Neuronal stem cell (in vitro differentiated cells): ENCODE measurements at regions not wholly inside any gene's neighbourhood (a gene's known extent, or its start where the extent isn't known, plus 50 kb on each side); places are given as distances from the start of the nearest gene placed in this dataset.
"Not testable (repeated sequence)": the region's sequence is repeated elsewhere in the genome, so short reads cannot be mapped to it uniquely, and the experiment has no call there.

Source experiments
- DNase-seq: peaks from one replicate; pipeline ENCODE4 v3.0.0-alpha.2; 2013; ENCODE audit warnings: low spot score
- H2AFZ ChIP-seq: one replicate; pipeline ENCODE4 v1.6.1; 2013; ENCODE audit warnings: mild to moderate bottlenecking, low read length, inconsistent platforms
- H2AK5ac ChIP-seq: 2 replicates; pipeline ENCODE4 v1.6.1; 2013; ENCODE audit warnings: low read depth, mild to moderate bottlenecking, inconsistent platforms, low read length, moderate library complexity, mixed read lengths
- H2BK120ac ChIP-seq: 2 replicates; pipeline ENCODE4 v1.6.1; 2013; ENCODE audit warnings: low read depth, mild to moderate bottlenecking, inconsistent platforms, low read length, moderate library complexity, mixed read lengths
- H2BK12ac ChIP-seq: one replicate; pipeline ENCODE4 v1.6.1; 2013; ENCODE audit warnings: low read length, inconsistent platforms
- H2BK15ac ChIP-seq: 2 replicates; pipeline ENCODE4 v1.6.1; 2013; ENCODE audit warnings: mild to moderate bottlenecking, low read length, inconsistent platforms, mixed read lengths
- H2BK5ac ChIP-seq: one replicate; pipeline ENCODE4 v1.6.1; 2013; ENCODE audit warnings: inconsistent platforms, mild to moderate bottlenecking, low read length, moderate library complexity
- H3K14ac ChIP-seq: one replicate; pipeline ENCODE4 v1.6.1; 2013; ENCODE audit warnings: low read length, inconsistent platforms
- H3K18ac ChIP-seq: 2 replicates; pipeline ENCODE4 v1.6.1; 2013; ENCODE audit warnings: low read length, inconsistent platforms
- H3K23ac ChIP-seq: 2 replicates; pipeline ENCODE4 v1.6.1; 2013; ENCODE audit warnings: low read depth, mild to moderate bottlenecking, mixed read lengths, low read length, inconsistent platforms; ENCODE audit not compliant: poor library complexity
- H3K27ac ChIP-seq: replicated peaks from 3 replicates; pipeline ENCODE4 v1.5.1; 2013; ENCODE audit warnings: low read length, inconsistent platforms
- H3K27me3 ChIP-seq, 3 experiments: 2 replicates each; pipeline ENCODE4 v1.6.1; 2013; ENCODE audit warnings: low read length in 3 of 3, mild to moderate bottlenecking in 2 of 3, inconsistent platforms in 1 of 3, low read depth in 1 of 3, mixed read lengths in 1 of 3, moderate library complexity in 1 of 3; ENCODE audit not compliant: control insufficient read depth in 3 of 3, insufficient read depth in 3 of 3
- H3K36me3 ChIP-seq, 2 donors: replicated peaks in 1 of 2; 2 replicates each; pipeline ENCODE4 v1.6.1; 2013; ENCODE audit warnings: low read length in 2 of 2; ENCODE audit not compliant: control insufficient read depth in 2 of 2, insufficient read depth in 2 of 2
- H3K4ac ChIP-seq: 2 replicates; pipeline ENCODE4 v1.6.1; 2013; ENCODE audit warnings: inconsistent platforms, mild to moderate bottlenecking, low read length, moderate library complexity
- H3K4me1 ChIP-seq, 2 donors: 1 replicate in 1 of 2; 2 replicates in 1 of 2; pipeline ENCODE4 v1.6.1; 2013; ENCODE audit warnings: low read length in 2 of 2, low read depth in 1 of 2; ENCODE audit not compliant: control insufficient read depth in 2 of 2, insufficient read depth in 1 of 2
- H3K4me2 ChIP-seq: one replicate; pipeline ENCODE4 v1.6.1; 2013; ENCODE audit warnings: mild to moderate bottlenecking, low read length, inconsistent platforms; ENCODE audit not compliant: insufficient read depth, poor library complexity, severe bottlenecking
- H3K4me3 ChIP-seq, 2 donors: 2 replicates each; pipeline ENCODE4 v1.5.1; 2013; ENCODE audit warnings: low read length in 2 of 2, mild to moderate bottlenecking in 2 of 2, inconsistent platforms in 1 of 2, moderate library complexity in 1 of 2
- H3K79me1 ChIP-seq: one replicate; pipeline ENCODE4 v1.6.1; 2013; ENCODE audit warnings: low read depth, mild to moderate bottlenecking, inconsistent platforms, low read length, moderate library complexity
- H3K9ac ChIP-seq: one replicate; pipeline ENCODE4 v1.6.1; 2013; ENCODE audit warnings: mild to moderate bottlenecking, low read depth, low read length, inconsistent platforms; ENCODE audit not compliant: poor library complexity
- H3K9me3 ChIP-seq, 2 donors: replicated peaks in 1 of 2; 2 replicates each; pipeline versions ENCODE3 to v1.6.1; 2013; ENCODE audit warnings: low read length in 2 of 2, mild to moderate bottlenecking in 2 of 2, inconsistent platforms in 1 of 2, low read depth in 1 of 2, mixed read lengths in 1 of 2, moderate library complexity in 1 of 2; ENCODE audit not compliant: control insufficient read depth in 2 of 2, insufficient read depth in 1 of 2
- H4K8ac ChIP-seq: one replicate; pipeline ENCODE4 v1.6.1; 2013; ENCODE audit warnings: low read depth, mild to moderate bottlenecking, inconsistent platforms, low read length, moderate library complexity
- H4K91ac ChIP-seq: one replicate; pipeline ENCODE4 v1.6.1; 2013; ENCODE audit warnings: low read length, low read depth, mild to moderate bottlenecking, inconsistent platforms; ENCODE audit not compliant: poor library complexity
- WGBS, 2 donors: extraction: QIAGEN DNeasy Blood & Tissue Kit; methylation state at CpG; one replicate each; pipeline ENCODE4 v1.1.7; 2013; ENCODE audit warnings: missing lambda C conversion rate in 2 of 2, mixed read lengths in 1 of 2; ENCODE audit not compliant: insufficient read length in 2 of 2, insufficient replicate concordance in 1 of 2; ENCODE audit errors: extremely low coverage in 2 of 2; 5-methylcytosine and 5-hydroxymethylcytosine counted together

DNA sequence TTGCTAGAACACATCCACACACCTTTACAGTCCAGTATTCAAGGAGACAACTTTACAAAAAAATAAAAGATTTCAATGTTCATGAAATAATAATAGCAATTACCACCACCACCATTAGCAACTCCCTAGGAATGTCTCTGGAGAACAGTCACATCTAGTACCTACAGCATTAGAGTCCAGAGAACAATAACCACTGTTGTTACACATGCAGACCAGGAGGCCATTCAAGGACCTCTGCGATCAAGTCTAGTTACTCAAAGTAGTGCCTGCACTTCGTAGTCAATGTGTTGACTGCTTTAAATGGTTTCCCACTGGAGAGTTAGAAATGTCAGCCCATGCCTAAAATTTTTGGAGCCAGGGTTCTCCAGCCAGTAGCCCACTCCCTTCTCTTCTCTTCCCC, 244.4 kb downstream of the DEPDC1B start:
- Histone ChIP-seq H3K23ac (no peak overlapping the region), H3K4me3 (no peak overlapping the region), H3K36me3 (no peaks in the 10 kb centered on the region), H4K8ac (no peak overlapping the region), H3K9ac (no peak overlapping the region), H3K27ac (no peak overlapping the region), H3K4me1 (no peaks in the 10 kb centered on the region), H2BK15ac (no peak overlapping the region), H3K9me3 (no peaks in the 10 kb centered on the region), H2AFZ (no peak overlapping the region), H3K27me3 (no peaks in the 10 kb centered on the region), H2AK5ac (no peak overlapping the region), H2BK12ac (no peak overlapping the region), H2BK5ac (no peak overlapping the region), H2BK120ac (no peak overlapping the region), H3K18ac (no peak overlapping the region), H3K4me2 (no peak overlapping the region), H3K79me1 (no peaks in the 10 kb centered on the region), H3K4ac (no peak overlapping the region), H4K91ac (no peak overlapping the region), H3K14ac (no peak overlapping the region)
- no peak for DNase-seq
- no CpG with 5 or more reads among the region's 2 CpGs for WGBS, 2 donors

DNA sequence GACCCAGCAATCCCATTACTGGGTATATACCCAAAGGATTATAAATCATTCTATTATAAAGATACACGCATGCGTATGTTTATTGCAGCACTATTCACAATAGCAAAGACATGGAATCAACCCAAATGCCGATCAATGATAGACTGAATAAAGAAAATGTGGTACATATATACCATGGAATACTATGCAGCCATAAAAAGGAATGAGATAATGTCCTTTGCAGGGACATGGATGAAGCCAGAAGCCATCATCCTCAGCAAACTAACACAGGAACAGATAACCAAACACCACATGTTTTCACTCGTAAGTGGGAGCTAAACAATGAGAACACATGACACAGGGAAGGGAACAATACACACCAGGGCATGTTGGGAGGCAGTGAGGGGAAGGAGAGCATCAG, 245.7 kb downstream of the DEPDC1B start:
- H4K91ac ChIP-seq, H3K9me3 ChIP-seq, H3K4me1 ChIP-seq, H3K4me3 ChIP-seq, H3K9ac ChIP-seq, H2BK5ac ChIP-seq, H3K36me3 ChIP-seq, H3K14ac ChIP-seq, H3K18ac ChIP-seq, H4K8ac ChIP-seq, H3K4ac ChIP-seq, H2AFZ ChIP-seq, H3K27me3 ChIP-seq, H2BK120ac ChIP-seq, H2AK5ac ChIP-seq, H3K4me2 ChIP-seq, H3K27ac ChIP-seq, H3K79me1 ChIP-seq, H2BK12ac ChIP-seq, H2BK15ac ChIP-seq, H3K23ac ChIP-seq, DNase-seq: not testable (repeated sequence)
- no CpG with 5 or more reads among the region's 4 CpGs for WGBS, 2 donors

DNA sequence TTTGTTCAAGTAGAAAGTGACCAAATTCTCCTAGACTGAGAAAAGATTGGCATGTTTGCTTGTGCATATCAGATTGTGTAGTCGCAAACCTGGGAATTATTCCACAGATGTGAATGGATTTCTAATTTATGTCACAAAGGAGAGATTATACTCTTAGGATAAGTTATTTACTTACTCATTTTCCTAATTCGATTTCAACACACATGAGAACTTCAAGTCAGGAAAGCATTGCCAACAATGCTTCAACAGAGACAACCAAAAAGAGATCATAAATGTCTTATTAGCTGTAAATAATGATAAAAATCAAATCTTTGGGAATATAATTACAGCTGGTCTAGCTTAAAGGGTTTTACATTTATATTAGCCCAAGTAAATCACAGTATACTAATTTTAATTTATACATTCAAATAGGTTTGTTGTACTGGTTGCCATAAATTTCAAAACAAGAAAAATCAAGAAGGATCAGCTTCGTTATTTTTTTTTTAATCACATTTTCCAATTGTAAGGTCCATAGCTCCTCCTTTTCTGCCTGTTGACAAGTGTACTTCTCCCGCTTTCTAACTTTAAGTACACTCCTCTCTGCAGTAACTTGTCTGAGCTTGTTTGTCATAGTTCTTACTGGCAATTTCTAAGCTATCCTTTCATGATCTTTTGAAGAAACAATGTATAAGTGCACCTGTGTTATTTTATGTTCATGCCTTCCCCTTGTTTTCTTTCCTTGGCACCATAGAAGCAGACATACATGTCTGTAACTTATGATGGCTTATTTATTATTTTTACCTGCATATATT, 246.6 kb downstream of the DEPDC1B start:
- Histone ChIP-seq H3K9ac (no peak overlapping the region), H3K14ac (no peak overlapping the region), H3K4me2 (no peak overlapping the region), H2BK15ac (no peak overlapping the region), H3K4ac (no peak overlapping the region), H3K27me3 (no peaks in the 10 kb centered on the region), H3K18ac (no peak overlapping the region), H3K23ac (no peak overlapping the region), H3K27ac (no peak overlapping the region), H2BK120ac (no peak overlapping the region), H2AFZ (no peak overlapping the region), H2AK5ac (no peak overlapping the region), H3K9me3 (no peaks in the 10 kb centered on the region), H3K36me3 (no peaks in the 10 kb centered on the region), H2BK12ac (no peak overlapping the region), H3K4me3 (no peak overlapping the region), H4K91ac (no peak overlapping the region), H3K4me1 (no peaks in the 10 kb centered on the region), H2BK5ac (no peak overlapping the region), H4K8ac (no peak overlapping the region), H3K79me1 (no peaks in the 10 kb centered on the region)
- DNase-seq = no peak
- WGBS, 2 donors = no CpG with 5 or more reads among the region's 4 CpGs

DNA sequence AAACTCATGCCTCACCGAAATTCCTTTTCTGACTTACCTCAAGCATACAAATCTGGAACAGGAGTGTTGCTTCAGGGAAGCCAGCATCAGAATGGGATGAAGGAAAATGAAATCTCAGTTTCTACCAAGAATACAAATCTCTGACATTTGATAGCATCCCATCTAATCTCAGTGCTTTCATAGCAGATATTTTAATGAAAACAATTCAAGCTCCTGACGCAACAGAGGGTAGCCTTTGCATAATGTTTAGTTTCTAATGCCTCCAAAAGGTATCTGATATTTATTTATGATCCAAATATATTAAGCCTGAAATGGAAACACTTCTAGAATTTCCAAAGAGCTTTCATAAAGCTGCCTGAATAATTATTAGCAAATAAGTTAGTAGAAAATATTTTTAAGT, 251.4 kb downstream of the DEPDC1B start:
- no peak overlapping the region for H3K18ac ChIP-seq
- H2BK120ac ChIP-seq = no peak overlapping the region
- H4K91ac ChIP-seq = no peak overlapping the region
- no peak overlapping the region for H3K27ac ChIP-seq
- H3K36me3 ChIP-seq = no peaks in the 10 kb centered on the region
- no CpG with 5 or more reads among the region's 2 CpGs for WGBS, 2 donors
- H3K79me1 ChIP-seq = no peaks in the 10 kb centered on the region
- DNase-seq = no peak
- no peak overlapping the region for H3K9ac ChIP-seq
- no peak overlapping the region for H2AK5ac ChIP-seq
- H3K4me2 ChIP-seq = no peak overlapping the region
- no peak overlapping the region for H3K4ac ChIP-seq
- no peak overlapping the region for H2BK15ac ChIP-seq
- H4K8ac ChIP-seq = no peak overlapping the region
- no peak overlapping the region for H2BK5ac ChIP-seq
- H3K23ac ChIP-seq = no peak overlapping the region
- H3K9me3 ChIP-seq = no peaks in the 10 kb centered on the region
- no peak overlapping the region for H2AFZ ChIP-seq
- H3K4me1 ChIP-seq = peaks cover 0 to 4% of the 10 kb centered on the region in 2 donors
- no peak overlapping the region for H3K14ac ChIP-seq
- H3K4me3 ChIP-seq = no peak overlapping the region
- no peaks in the 10 kb centered on the region for H3K27me3 ChIP-seq
- H2BK12ac ChIP-seq = no peak overlapping the region
